ACC112 (cell line): ENCODE measurements at regions not wholly inside any gene's neighbourhood (a gene's known extent, or its start where the extent isn't known, plus 50 kb on each side); places are given as distances from the start of the nearest gene placed in this dataset.

ENCODE experiments used
- H2AFZ ChIP-seq: fragments of 200-600 bp; sonication (generic); one replicate; pipeline ENCODE4 v1.6.0; 2017; ENCODE audit warnings: antibody characterized with exemption, low read length; ENCODE audit not compliant: unreplicated experiment
- H3K27ac ChIP-seq: fragments of 200-600 bp; sonication (generic); 2 replicates; pipeline ENCODE4 v1.5.1; 2014; ENCODE audit warnings: low read depth, mild to moderate bottlenecking, antibody characterized with exemption, low read length, moderate library complexity
- H3K27me3 ChIP-seq: fragments of 200-600 bp; sonication (generic); 2 replicates; pipeline ENCODE4 v1.6.1; 2014; ENCODE audit warnings: mild to moderate bottlenecking, antibody characterized with exemption, low read length, moderate library complexity, mixed read lengths; ENCODE audit not compliant: insufficient read depth
- H3K36me3 ChIP-seq: fragments of 200-600 bp; sonication (generic); 2 replicates; pipeline ENCODE4 v1.6.1; 2016; ENCODE audit warnings: mild to moderate bottlenecking, antibody characterized with exemption, low read length, moderate library complexity, mixed read lengths; ENCODE audit not compliant: insufficient read depth
- H3K4me1 ChIP-seq: fragments of 200-600 bp; sonication (generic); one replicate; pipeline ENCODE4 v1.6.1; 2016; ENCODE audit warnings: low read length, mixed read lengths; ENCODE audit not compliant: insufficient read depth, unreplicated experiment, control insufficient read depth
- H3K4me3 ChIP-seq: fragments of 200-600 bp; sonication (generic); 2 replicates; pipeline ENCODE4 v1.5.1; 2014; ENCODE audit warnings: mild to moderate bottlenecking, low read depth, low read length
- H3K79me2 ChIP-seq: fragments of 200-600 bp; sonication (generic); one replicate; pipeline ENCODE4 v1.6.0; 2016; ENCODE audit warnings: low read length; ENCODE audit not compliant: control insufficient read depth, unreplicated experiment, insufficient read depth

DNA sequence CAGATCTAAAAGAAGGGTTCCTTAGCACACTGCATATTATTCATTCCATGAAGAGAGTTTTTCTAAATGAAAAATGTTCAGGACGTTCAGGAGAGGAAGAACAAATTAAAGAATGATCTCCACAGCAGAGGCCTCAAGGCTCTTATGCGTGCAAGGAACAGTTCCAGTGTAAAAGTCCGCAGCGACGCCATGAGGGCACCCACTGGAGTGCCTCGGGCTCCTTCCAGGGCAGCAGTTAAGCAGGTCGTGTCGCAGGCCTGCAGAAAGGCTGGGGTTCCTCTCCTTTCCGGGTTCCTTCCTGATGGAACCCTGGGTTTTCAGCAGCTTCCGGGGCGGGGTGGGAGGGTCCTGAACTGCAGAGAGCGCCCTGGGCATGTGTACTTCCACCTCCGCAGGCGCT is 87.1 kb upstream of the SELENOP start:
- no peaks in the 10 kb centered on the region for H3K4me1 ChIP-seq
- H3K36me3 ChIP-seq: no peaks in the 10 kb centered on the region
- H3K27ac ChIP-seq: no peak overlapping the region
- peaks cover 9% of the 10 kb centered on the region; the same call in 1 of the 2 replicates for H3K27me3 ChIP-seq
- H2AFZ ChIP-seq: no peak overlapping the region
- no peaks in the 10 kb centered on the region for H3K79me2 ChIP-seq
- H3K4me3 ChIP-seq: no peak overlapping the region

DNA sequence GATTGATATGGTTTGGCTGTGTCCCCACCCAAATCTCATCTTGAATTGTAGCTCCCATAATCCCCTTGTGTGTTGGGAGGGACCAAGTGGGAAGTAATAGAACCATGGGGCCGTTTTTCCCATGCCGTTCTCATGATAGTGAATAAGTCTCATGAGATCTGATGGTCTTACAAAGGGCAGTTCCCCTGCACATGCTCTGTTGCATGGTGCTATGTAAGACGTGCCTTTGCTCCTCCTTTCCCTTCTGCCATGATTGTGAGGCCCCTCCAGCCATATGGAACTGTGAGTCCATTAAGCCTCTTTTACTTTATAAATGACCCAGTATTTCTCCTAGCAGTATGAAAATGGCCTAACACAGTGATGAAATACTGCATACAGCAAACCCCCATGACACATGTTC is 84.8 kb upstream of the SELENOP start:
- no peaks in the 10 kb centered on the region for H3K4me1 ChIP-seq
- no peak overlapping the region for H3K4me3 ChIP-seq
- no peaks in the 10 kb centered on the region for H3K79me2 ChIP-seq
- H2AFZ ChIP-seq: no peak overlapping the region
- H3K27ac ChIP-seq: no peak overlapping the region
- no peaks in the 10 kb centered on the region for H3K36me3 ChIP-seq
- peaks cover 9% of the 10 kb centered on the region; the same call in 1 of the 2 replicates for H3K27me3 ChIP-seq

DNA sequence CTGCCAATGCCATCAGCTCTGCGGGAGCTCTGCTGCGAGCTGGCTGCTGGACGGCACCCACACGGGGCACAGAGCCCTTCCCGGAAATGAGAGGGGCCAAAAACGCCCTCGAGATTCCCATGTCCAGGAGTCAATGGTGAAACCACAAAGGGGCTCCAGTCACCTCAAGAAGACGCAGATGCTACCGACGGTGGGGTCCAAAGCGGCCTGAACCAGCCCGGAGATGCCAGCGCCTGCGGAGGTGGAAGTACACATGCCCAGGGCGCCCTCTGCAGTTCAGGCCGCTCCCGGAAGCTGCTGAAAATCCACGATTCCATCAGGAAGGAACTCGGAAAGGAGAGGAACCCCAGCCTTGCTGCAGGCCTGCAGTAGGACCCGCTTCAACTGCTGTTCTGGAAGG is 82.4 kb upstream of the SELENOP start:
- no peaks in the 10 kb centered on the region for H3K79me2 ChIP-seq
- no peak overlapping the region for H3K27ac ChIP-seq
- no peaks in the 10 kb centered on the region for H3K4me1 ChIP-seq
- H3K36me3 ChIP-seq: no peaks in the 10 kb centered on the region
- no peak overlapping the region for H3K4me3 ChIP-seq
- H3K27me3 ChIP-seq: peaks cover 9% of the 10 kb centered on the region; the same call in 1 of the 2 replicates
- no peak overlapping the region for H2AFZ ChIP-seq

DNA sequence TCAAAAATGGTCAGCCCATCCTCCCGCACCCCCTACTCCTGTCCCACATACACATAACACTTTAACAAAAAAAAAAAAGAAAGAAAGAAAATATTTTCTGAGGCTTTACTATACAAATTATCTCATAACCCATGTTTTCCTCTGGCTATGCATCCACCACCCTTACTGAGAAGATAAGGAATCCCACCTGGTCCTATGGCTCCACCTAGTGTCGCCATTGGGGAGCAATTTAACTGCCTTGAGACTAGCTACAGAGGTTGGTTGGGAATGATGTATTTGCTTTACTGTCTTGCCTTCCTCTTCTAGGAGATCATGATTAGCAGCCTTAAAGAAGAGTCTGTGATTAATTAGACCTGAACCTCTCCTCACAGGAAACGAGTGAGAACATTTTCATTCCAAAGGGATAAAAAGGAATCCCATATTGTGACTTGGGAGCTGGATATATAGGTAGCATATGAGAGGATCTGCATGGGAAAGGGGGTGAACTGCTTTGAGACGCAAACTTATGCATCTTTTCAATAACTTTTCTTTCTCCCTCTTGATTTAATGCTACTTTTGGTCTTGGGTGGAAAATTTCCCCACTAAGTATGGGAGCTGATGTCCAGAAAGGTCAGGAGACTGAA is 77.7 kb upstream of the SELENOP start:
- H3K79me2 ChIP-seq: no peaks in the 10 kb centered on the region
- H3K4me3 ChIP-seq: no peak overlapping the region
- no peaks in the 10 kb centered on the region for H3K36me3 ChIP-seq
- H3K27ac ChIP-seq: no peak overlapping the region
- no peaks in the 10 kb centered on the region; the same call in 1 of the 2 replicates for H3K27me3 ChIP-seq
- no peak overlapping the region for H2AFZ ChIP-seq
- no peaks in the 10 kb centered on the region for H3K4me1 ChIP-seq

GRCh38 chr5:42888771-42889170 is 77.1 kb upstream of the SELENOP start:
- H3K4me1 ChIP-seq: no peaks in the 10 kb centered on the region
- H3K27me3 ChIP-seq: no peaks in the 10 kb centered on the region; the same call in 1 of the 2 replicates
- H3K27ac ChIP-seq: no peak overlapping the region
- no peak overlapping the region for H2AFZ ChIP-seq
- no peaks in the 10 kb centered on the region for H3K36me3 ChIP-seq
- no peak overlapping the region for H3K4me3 ChIP-seq
- H3K79me2 ChIP-seq: no peaks in the 10 kb centered on the region

DNA sequence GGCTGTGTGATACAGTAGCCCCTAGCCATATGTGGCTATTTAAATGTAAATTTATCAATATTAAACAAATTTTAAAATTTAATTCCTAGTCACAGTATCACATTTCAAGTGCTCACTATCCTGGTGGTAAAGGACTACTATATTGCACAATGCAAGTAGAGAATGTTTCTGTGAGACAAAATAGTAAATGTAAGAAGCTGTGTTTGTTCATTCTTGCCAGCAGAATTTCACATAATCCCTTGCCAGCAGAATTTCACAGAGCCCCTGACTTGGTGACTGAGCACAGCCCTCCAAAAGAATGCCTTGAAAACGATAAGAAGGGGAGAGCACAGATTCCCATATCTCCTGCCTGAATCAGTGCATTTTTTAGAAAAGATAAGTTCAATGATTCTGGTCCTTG is 75.9 kb upstream of the SELENOP start:
- H3K36me3 ChIP-seq: no peaks in the 10 kb centered on the region
- no peaks in the 10 kb centered on the region for H3K4me1 ChIP-seq
- no peak overlapping the region for H2AFZ ChIP-seq
- H3K27me3 ChIP-seq: no peaks in the 10 kb centered on the region; the same call in 1 of the 2 replicates
- H3K4me3 ChIP-seq: no peak overlapping the region
- no peak overlapping the region for H3K27ac ChIP-seq
- H3K79me2 ChIP-seq: no peaks in the 10 kb centered on the region

- H3K4me3 ChIP-seq: no peak overlapping the region
- no peak overlapping the region for H2AFZ ChIP-seq
- no peaks in the 10 kb centered on the region for H3K79me2 ChIP-seq
- no peaks in the 10 kb centered on the region for H3K4me1 ChIP-seq
- H3K27ac ChIP-seq: no peak overlapping the region
- no peaks in the 10 kb centered on the region; the same call in 1 of the 2 replicates for H3K27me3 ChIP-seq
- no peaks in the 10 kb centered on the region for H3K36me3 ChIP-seq
These were observed 75.4 kb upstream of the SELENOP start for GRCh38 chr5:42887097-42887496.

- H3K4me1 ChIP-seq: no peaks in the 10 kb centered on the region
- H3K36me3 ChIP-seq: no peaks in the 10 kb centered on the region
- no peaks in the 10 kb centered on the region for H3K79me2 ChIP-seq
- H2AFZ ChIP-seq: no peak overlapping the region
- H3K27ac ChIP-seq: no peak overlapping the region
- H3K4me3 ChIP-seq: no peak overlapping the region
- H3K27me3 ChIP-seq: no peaks in the 10 kb centered on the region; the same call in 1 of the 2 replicates
These were observed 74.9 kb upstream of the SELENOP start for GRCh38 chr5:42886635-42887034.

DNA sequence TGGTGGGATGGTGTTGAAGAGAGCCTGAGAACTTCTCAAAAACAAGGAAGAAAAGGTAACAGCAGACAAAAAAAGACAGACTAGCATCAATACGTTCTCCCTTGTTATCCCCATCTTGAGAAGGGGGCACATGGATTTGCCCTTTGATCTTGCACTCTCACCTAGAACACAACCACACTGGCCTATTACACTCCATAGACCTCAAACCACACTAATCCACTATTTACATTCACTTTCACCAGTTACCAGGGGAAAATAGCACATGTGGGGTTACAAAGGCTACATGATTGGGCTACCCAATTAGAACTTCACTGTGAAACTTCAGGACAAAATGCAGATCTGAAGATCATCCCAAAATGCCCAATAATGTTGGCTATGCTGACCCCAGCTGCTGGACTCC is 72.6 kb upstream of the SELENOP start:
- Histone ChIP-seq H2AFZ (no peak overlapping the region), H3K4me1 (no peaks in the 10 kb centered on the region), H3K4me3 (no peak overlapping the region)

GRCh38 chr5:42881416-42882117 is 69.9 kb upstream of the SELENOP start:
- no peak overlapping the region for H3K4me3 ChIP-seq
- no peak overlapping the region for H2AFZ ChIP-seq
- H3K27ac ChIP-seq: no peak overlapping the region
- H3K36me3 ChIP-seq: no peaks in the 10 kb centered on the region
- no peaks in the 10 kb centered on the region; the same call in 1 of the 2 replicates for H3K27me3 ChIP-seq
- peaks cover 2% of the 10 kb centered on the region for H3K4me1 ChIP-seq
- H3K79me2 ChIP-seq: no peaks in the 10 kb centered on the region

More for the DNA sequence above, 72.6 kb upstream of the SELENOP start:
- Histone ChIP-seq H3K79me2 (no peaks in the 10 kb centered on the region), H3K27me3 (no peaks in the 10 kb centered on the region; the same call in 1 of the 2 replicates), H3K36me3 (no peaks in the 10 kb centered on the region), H3K27ac (no peak overlapping the region)
